ENCODE measurements at regions not wholly inside any gene's neighbourhood (a gene's known extent, or its start where the extent isn't known, plus 50 kb on each side); places are given as distances from the start of the nearest gene placed in this dataset.

- no peak overlapping the region for H3K27ac ChIP-seq (ENCODE audit: low read depth in 1 of 2, low read length in 1 of 2)
- WGBS, result 76% methylated on average over 3 of the region's 3 CpGs
- no peaks in the 10 kb centered on the region for H3K27me3 ChIP-seq (ENCODE audit: control insufficient read depth in 2 of 2, insufficient read depth in 1 of 2, low read length in 1 of 2)
Observed at GRCh38 chr9:13673348-13673747, 393.9 kb upstream of the MPDZ start.

GRCh38 chr9:13665418-13666066, 386.1 kb upstream of the MPDZ start:
- 89% methylated on average over 4 of the region's 4 CpGs for WGBS

More at GRCh38 chr9:13673348-13673747, 393.9 kb upstream of the MPDZ start:
- H3K4me3 ChIP-seq (ENCODE audit: low read length in 2 of 2), result no peak overlapping the region
- no peak for DNase-seq (ENCODE audit: low read depth in 6 of 9, low spot score in 9 of 9)
- H3K9me3 ChIP-seq (ENCODE audit: control insufficient read depth in 2 of 2, insufficient read depth in 1 of 2, low read length in 1 of 2), result no peaks in the 10 kb centered on the region
- no peaks in the 10 kb centered on the region for H3K4me1 ChIP-seq (ENCODE audit: control insufficient read depth in 2 of 2, insufficient read depth in 2 of 2, low read length in 2 of 2)
- H3K36me3 ChIP-seq (ENCODE audit: control insufficient read depth in 2 of 2, insufficient read depth in 2 of 2, low read length in 1 of 2), result no peaks in the 10 kb centered on the region

DNA sequence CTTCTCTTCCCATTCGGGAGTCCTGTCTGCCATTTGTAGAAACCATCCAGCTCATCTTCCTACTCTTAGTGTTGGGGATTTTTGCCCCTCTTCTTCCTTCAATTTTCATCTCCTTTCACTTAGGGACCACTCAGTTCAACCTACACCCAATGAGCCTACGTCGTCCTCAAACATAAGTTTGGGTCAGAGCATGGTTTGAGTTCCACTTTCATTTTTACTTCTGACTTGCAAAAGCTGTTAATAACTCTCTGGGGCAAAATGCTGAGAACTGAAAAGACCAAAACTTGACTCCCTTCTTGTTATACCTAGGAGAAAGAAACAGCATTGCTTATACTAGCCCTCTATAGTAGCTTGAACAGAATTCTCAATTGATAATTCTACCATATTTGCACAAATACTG, 381.5 kb upstream of the MPDZ start:
- H3K9me3 ChIP-seq (ENCODE audit: control insufficient read depth in 2 of 2, insufficient read depth in 1 of 2, low read length in 1 of 2), result no peaks in the 10 kb centered on the region
- H3K27me3 ChIP-seq (ENCODE audit: control insufficient read depth in 2 of 2, insufficient read depth in 1 of 2, low read length in 1 of 2), result no peaks in the 10 kb centered on the region
- DNase-seq (ENCODE audit: low read depth in 6 of 9, low spot score in 9 of 9), result no peak
- no peaks in the 10 kb centered on the region for H3K36me3 ChIP-seq (ENCODE audit: control insufficient read depth in 2 of 2, insufficient read depth in 2 of 2, low read length in 1 of 2)
- no peaks in the 10 kb centered on the region for H3K4me1 ChIP-seq (ENCODE audit: control insufficient read depth in 2 of 2, insufficient read depth in 2 of 2, low read length in 2 of 2)
- H3K4me3 ChIP-seq (ENCODE audit: low read length in 2 of 2), result no peak overlapping the region
- H3K27ac ChIP-seq (ENCODE audit: low read depth in 1 of 2, low read length in 1 of 2), result no peak overlapping the region
- WGBS, result 83% methylated on average over 3 of the region's 3 CpGs

More at GRCh38 chr9:13665418-13666066, 386.1 kb upstream of the MPDZ start:
- H3K9me3 ChIP-seq (ENCODE audit: control insufficient read depth in 2 of 2, insufficient read depth in 1 of 2, low read length in 1 of 2), result no peaks in the 10 kb centered on the region
- H3K4me1 ChIP-seq (ENCODE audit: control insufficient read depth in 2 of 2, insufficient read depth in 2 of 2, low read length in 2 of 2), result no peaks in the 10 kb centered on the region
- no peak overlapping the region for H3K27ac ChIP-seq (ENCODE audit: low read depth in 1 of 2, low read length in 1 of 2)
- no peak for DNase-seq (ENCODE audit: low read depth in 6 of 9, low spot score in 9 of 9)
- H3K4me3 ChIP-seq (ENCODE audit: low read length in 2 of 2), result no peak overlapping the region
- H3K27me3 ChIP-seq (ENCODE audit: control insufficient read depth in 2 of 2, insufficient read depth in 1 of 2, low read length in 1 of 2), result no peaks in the 10 kb centered on the region
- no peaks in the 10 kb centered on the region for H3K36me3 ChIP-seq (ENCODE audit: control insufficient read depth in 2 of 2, insufficient read depth in 2 of 2, low read length in 1 of 2)

DNA sequence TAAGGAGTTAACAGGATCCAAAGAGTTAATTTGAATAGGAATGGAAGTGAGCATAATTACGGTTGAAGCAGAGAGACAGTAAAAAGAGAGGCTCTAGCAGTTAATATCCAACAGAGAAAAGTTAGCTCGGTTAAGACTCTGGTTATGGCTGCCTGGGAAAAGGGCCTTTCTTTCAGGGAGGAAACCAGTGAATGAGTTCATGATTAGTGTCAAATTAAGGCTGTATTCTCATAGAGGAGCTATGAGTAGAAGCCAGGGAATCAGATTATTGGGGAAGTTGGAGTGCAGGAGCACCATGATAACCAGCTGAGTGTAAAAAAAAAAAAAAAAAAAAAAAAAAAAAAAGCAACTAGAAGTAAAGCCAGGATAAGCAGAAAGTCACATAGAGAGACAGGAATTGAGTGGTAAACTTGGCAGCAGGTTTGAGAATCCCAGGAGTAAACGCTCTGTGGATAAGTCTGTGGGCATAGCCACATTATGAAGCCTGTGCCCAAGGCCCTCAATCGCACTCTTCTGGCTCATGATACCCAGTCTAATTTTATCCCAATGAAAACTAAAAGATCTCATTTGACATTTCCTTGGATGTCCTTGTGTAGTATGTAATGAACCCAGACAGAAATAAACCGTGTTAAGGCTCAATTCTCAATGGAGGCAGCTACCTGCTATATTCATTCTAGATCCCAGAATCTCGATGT, 372.6 kb upstream of the MPDZ start:
- Histone ChIP-seq H3K36me3 (ENCODE audit: control insufficient read depth in 2 of 2, insufficient read depth in 2 of 2, low read length in 1 of 2) (no peaks in the 10 kb centered on the region), H3K9me3 (ENCODE audit: control insufficient read depth in 2 of 2, insufficient read depth in 1 of 2, low read length in 1 of 2) (peaks cover 0 to 1% of the 10 kb centered on the region in 2 donors), H3K27me3 (ENCODE audit: control insufficient read depth in 2 of 2, insufficient read depth in 1 of 2, low read length in 1 of 2) (no peaks in the 10 kb centered on the region), H3K27ac (ENCODE audit: low read depth in 1 of 2, low read length in 1 of 2) (no peak overlapping the region), H3K4me1 (ENCODE audit: control insufficient read depth in 2 of 2, insufficient read depth in 2 of 2, low read length in 2 of 2) (no peaks in the 10 kb centered on the region), H3K4me3 (ENCODE audit: low read length in 2 of 2) (no peak overlapping the region)
- no peak for DNase-seq (ENCODE audit: low read depth in 6 of 9, low spot score in 9 of 9)
- 89% methylated on average over 6 of the region's 6 CpGs for WGBS

- Histone ChIP-seq H3K4me3 (ENCODE audit: low read length in 2 of 2) (no peak overlapping the region), H3K36me3 (ENCODE audit: control insufficient read depth in 2 of 2, insufficient read depth in 2 of 2, low read length in 1 of 2) (no peaks in the 10 kb centered on the region), H3K27ac (ENCODE audit: low read depth in 1 of 2, low read length in 1 of 2) (no peak overlapping the region), H3K9me3 (ENCODE audit: control insufficient read depth in 2 of 2, insufficient read depth in 1 of 2, low read length in 1 of 2) (peaks cover 0 to 1% of the 10 kb centered on the region in 2 donors), H3K27me3 (ENCODE audit: control insufficient read depth in 2 of 2, insufficient read depth in 1 of 2, low read length in 1 of 2) (no peaks in the 10 kb centered on the region), H3K4me1 (ENCODE audit: control insufficient read depth in 2 of 2, insufficient read depth in 2 of 2, low read length in 2 of 2) (no peaks in the 10 kb centered on the region)
- 92% methylated on average over 8 of the region's 8 CpGs for WGBS
- no peak for DNase-seq (ENCODE audit: low read depth in 6 of 9, low spot score in 9 of 9)
Observed at GRCh38 chr9:13651526-13651925, 372.0 kb upstream of the MPDZ start.

GRCh38 chr9:13648676-13649075, 369.2 kb upstream of the MPDZ start:
- Histone ChIP-seq H3K27me3 (ENCODE audit: control insufficient read depth in 2 of 2, insufficient read depth in 1 of 2, low read length in 1 of 2) (no peaks in the 10 kb centered on the region), H3K9me3 (ENCODE audit: control insufficient read depth in 2 of 2, insufficient read depth in 1 of 2, low read length in 1 of 2) (peaks cover 0 to 1% of the 10 kb centered on the region in 2 donors), H3K4me3 (ENCODE audit: low read length in 2 of 2) (no peak overlapping the region), H3K27ac (ENCODE audit: low read depth in 1 of 2, low read length in 1 of 2) (no peak overlapping the region), H3K4me1 (ENCODE audit: control insufficient read depth in 2 of 2, insufficient read depth in 2 of 2, low read length in 2 of 2) (no peaks in the 10 kb centered on the region), H3K36me3 (ENCODE audit: control insufficient read depth in 2 of 2, insufficient read depth in 2 of 2, low read length in 1 of 2) (no peaks in the 10 kb centered on the region)
- DNase-seq (ENCODE audit: low read depth in 6 of 9, low spot score in 9 of 9), result no peak
- 87% methylated on average over 3 of the region's 3 CpGs for WGBS

DNA sequence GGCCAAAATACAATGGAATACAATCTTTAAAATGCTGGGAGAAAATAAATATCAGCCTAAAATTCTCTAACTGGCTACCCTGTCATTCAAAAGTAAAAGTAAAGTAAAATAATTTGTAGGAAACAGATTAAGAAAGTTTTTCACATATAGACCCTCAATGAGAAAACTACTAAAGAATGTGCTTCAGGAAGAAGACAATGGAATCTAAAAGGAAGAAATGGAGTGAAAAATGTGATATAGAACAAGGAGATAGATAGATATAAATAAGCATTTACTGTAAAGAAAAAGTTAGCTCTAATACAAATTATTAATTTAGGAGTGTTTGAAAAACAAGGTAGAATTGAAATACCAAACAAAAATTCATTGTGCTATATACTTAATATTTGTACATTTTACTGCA, 368.6 kb upstream of the MPDZ start:
- Histone ChIP-seq H3K4me1 (ENCODE audit: control insufficient read depth in 2 of 2, insufficient read depth in 2 of 2, low read length in 2 of 2) (no peaks in the 10 kb centered on the region), H3K27me3 (ENCODE audit: control insufficient read depth in 2 of 2, insufficient read depth in 1 of 2, low read length in 1 of 2) (no peaks in the 10 kb centered on the region), H3K36me3 (ENCODE audit: control insufficient read depth in 2 of 2, insufficient read depth in 2 of 2, low read length in 1 of 2) (no peaks in the 10 kb centered on the region), H3K9me3 (ENCODE audit: control insufficient read depth in 2 of 2, insufficient read depth in 1 of 2, low read length in 1 of 2) (peaks cover 0 to 1% of the 10 kb centered on the region in 2 donors), H3K4me3 (ENCODE audit: low read length in 2 of 2) (no peak overlapping the region), H3K27ac (ENCODE audit: low read depth in 1 of 2, low read length in 1 of 2) (no peak overlapping the region)
- no peak for DNase-seq (ENCODE audit: low read depth in 6 of 9, low spot score in 9 of 9)

GRCh38 chr9:13646500-13647021, 367.1 kb upstream of the MPDZ start:
- no peaks in the 10 kb centered on the region for H3K27me3 ChIP-seq (ENCODE audit: control insufficient read depth in 2 of 2, insufficient read depth in 1 of 2, low read length in 1 of 2)

GRCh38 chr9:13645557-13645956, 366.1 kb upstream of the MPDZ start:
- no peak for DNase-seq (ENCODE audit: low read depth in 6 of 9, low spot score in 9 of 9)

More at GRCh38 chr9:13646500-13647021, 367.1 kb upstream of the MPDZ start:
- no peak overlapping the region for H3K27ac ChIP-seq (ENCODE audit: low read depth in 1 of 2, low read length in 1 of 2)
- no peak for DNase-seq (ENCODE audit: low read depth in 6 of 9, low spot score in 9 of 9)
- WGBS, result 99% methylated on average over 1 of the region's 1 CpG
- H3K4me1 ChIP-seq (ENCODE audit: control insufficient read depth in 2 of 2, insufficient read depth in 2 of 2, low read length in 2 of 2), result no peaks in the 10 kb centered on the region
- no peaks in the 10 kb centered on the region for H3K36me3 ChIP-seq (ENCODE audit: control insufficient read depth in 2 of 2, insufficient read depth in 2 of 2, low read length in 1 of 2)
- no peak overlapping the region for H3K4me3 ChIP-seq (ENCODE audit: low read length in 2 of 2)
- peaks cover 0 to 1% of the 10 kb centered on the region in 2 donors for H3K9me3 ChIP-seq (ENCODE audit: control insufficient read depth in 2 of 2, insufficient read depth in 1 of 2, low read length in 1 of 2)

More at GRCh38 chr9:13645557-13645956, 366.1 kb upstream of the MPDZ start:
- peaks cover 0 to 1% of the 10 kb centered on the region in 2 donors for H3K9me3 ChIP-seq (ENCODE audit: control insufficient read depth in 2 of 2, insufficient read depth in 1 of 2, low read length in 1 of 2)
- no peaks in the 10 kb centered on the region for H3K36me3 ChIP-seq (ENCODE audit: control insufficient read depth in 2 of 2, insufficient read depth in 2 of 2, low read length in 1 of 2)
- no peaks in the 10 kb centered on the region for H3K27me3 ChIP-seq (ENCODE audit: control insufficient read depth in 2 of 2, insufficient read depth in 1 of 2, low read length in 1 of 2)
- WGBS, result 85% methylated on average over 1 of the region's 1 CpG
- H3K4me3 ChIP-seq (ENCODE audit: low read length in 2 of 2), result no peak overlapping the region
- no peak overlapping the region for H3K27ac ChIP-seq (ENCODE audit: low read depth in 1 of 2, low read length in 1 of 2)
- no peaks in the 10 kb centered on the region for H3K4me1 ChIP-seq (ENCODE audit: control insufficient read depth in 2 of 2, insufficient read depth in 2 of 2, low read length in 2 of 2)
